VCaP (cell line): ENCODE measurements at regions not wholly inside any gene's neighbourhood (a gene's known extent, or its start where the extent isn't known, plus 50 kb on each side); places are given as distances from the start of the nearest gene placed in this dataset.

Experiments
- H3K27ac ChIP-seq: fragments of 450-650 bp; 2 replicates; pipeline ENCODE4 v1.5.1; 2017
- CTCF ChIP-seq: fragments of 450-650 bp; conservative IDR thresholded peaks from 2 replicates; pipeline ENCODE4 v1.5.1; 2017; ENCODE audit warnings: mild to moderate bottlenecking, moderate library complexity

GRCh38 chr4:32662803-32663202, 1942.6 kb downstream of the PCDH7 start:
- TF ChIP-seq CTCF: no peak
- no peak overlapping the region for H3K27ac ChIP-seq

GRCh38 chr4:32672359-32672758, 1952.2 kb downstream of the PCDH7 start:
- H3K27ac ChIP-seq: no peak overlapping the region
- TF ChIP-seq CTCF: no peak

DNA sequence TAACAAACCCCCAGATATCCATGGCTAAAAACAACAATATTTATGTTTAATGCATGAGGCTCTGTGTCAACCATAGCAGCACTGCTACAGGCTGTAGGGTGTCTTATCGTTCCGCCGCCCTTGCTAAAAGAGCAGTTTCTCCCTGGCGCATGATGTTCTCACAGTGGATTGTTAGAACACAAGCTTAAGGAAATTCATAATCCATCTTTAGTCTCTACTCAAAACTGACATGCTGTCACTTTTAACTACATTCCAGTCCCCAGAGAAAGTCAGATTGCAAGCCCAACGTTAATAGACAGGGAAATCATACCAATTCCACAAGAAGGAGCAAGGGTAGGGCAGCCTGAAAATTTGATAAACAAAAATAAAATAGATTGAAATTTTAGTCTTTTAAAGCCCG, 1960.8 kb downstream of the PCDH7 start:
- TF ChIP-seq CTCF: no peak
- H3K27ac ChIP-seq: no peak overlapping the region

DNA sequence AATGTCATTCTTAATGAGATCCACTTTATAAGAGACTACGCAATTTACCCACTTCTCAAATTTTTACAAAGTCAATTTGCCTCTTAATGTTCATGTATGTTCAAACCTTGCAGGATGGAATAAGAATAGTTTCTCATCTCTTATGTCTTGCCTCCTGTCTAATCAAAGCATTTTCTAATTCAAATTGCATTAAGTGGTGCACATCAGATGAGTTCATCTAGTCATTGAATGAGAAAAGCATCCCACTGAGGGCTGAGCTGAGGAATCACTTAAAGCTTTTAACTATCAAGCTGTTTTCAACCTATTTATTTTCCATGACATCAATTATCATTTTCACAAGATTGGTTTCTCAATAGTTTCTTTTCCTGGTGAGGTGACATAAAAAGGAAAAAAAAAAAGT, 1964.0 kb downstream of the PCDH7 start:
- no peak for TF ChIP-seq CTCF
- no peak overlapping the region for H3K27ac ChIP-seq

GRCh38 chr4:32686123-32686522, 1966.0 kb downstream of the PCDH7 start:
- TF ChIP-seq CTCF: no peak
- H3K27ac ChIP-seq: no peak overlapping the region

DNA sequence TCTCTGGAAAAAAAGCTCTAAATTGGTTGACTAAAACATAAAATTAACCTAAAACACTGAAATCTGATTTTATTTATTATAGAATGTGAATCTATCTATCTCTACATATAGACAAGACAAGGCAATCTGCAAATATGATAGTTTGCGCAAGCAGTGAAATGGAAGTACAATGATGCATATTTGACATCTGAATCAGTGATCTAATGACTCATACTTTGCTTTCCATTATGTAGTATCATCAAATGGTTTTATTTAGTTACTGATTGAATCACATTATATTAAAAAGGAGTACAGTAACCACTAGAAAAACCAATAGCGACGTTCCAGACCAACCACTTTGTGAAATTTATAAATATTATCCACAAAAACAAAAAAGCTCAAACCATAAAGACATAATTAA, 1969.3 kb downstream of the PCDH7 start:
- H3K27ac ChIP-seq: no peak overlapping the region
- TF ChIP-seq CTCF: no peak

DNA sequence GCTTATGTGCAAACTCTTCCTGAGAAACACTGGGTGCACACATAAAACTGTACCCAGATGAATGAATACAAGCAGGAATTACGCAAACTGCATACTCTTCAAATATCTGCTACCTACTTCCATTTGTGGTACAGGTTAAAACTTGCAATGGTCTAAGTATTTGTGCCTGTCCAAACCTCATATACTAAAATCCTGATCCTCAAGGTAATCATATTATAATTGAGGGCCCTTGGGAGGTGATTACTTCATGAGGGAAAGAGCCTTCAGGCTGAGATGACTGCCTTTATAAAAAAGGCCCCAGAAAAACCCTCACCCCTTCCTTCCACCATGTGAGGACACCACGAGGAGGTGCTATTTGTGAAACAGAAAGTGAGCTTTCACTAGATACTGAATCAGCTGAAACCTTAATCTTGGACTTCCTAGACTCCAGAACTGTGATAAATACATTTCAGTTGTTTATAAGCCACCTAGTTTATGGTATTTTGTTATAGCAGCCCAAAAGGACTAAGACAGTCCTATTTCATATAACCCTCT, 1977.2 kb downstream of the PCDH7 start:
- TF ChIP-seq CTCF: no peak

More for the DNA sequence above, 1977.2 kb downstream of the PCDH7 start:
- H3K27ac ChIP-seq: no peak overlapping the region
